22Rv1 (cell line): ENCODE measurements at regions not wholly inside any gene's neighbourhood (a gene's known extent, or its start where the extent isn't known, plus 50 kb on each side); places are given as distances from the start of the nearest gene placed in this dataset.

Source experiments
- ZFX ChIP-seq: fragments of 450-650 bp; IDR thresholded peaks from 2 replicates; pipeline ENCODE4 v1.6.1; 2017; ENCODE audit warnings: antibody characterized with exemption, borderline replicate concordance
- TF ChIP-seq, protein P1 (sequence below): fragments of 450-650 bp; IDR thresholded peaks from 2 replicates; pipeline ENCODE4 v1.5.1; 2017; ENCODE audit warnings: mild to moderate bottlenecking

DNA sequence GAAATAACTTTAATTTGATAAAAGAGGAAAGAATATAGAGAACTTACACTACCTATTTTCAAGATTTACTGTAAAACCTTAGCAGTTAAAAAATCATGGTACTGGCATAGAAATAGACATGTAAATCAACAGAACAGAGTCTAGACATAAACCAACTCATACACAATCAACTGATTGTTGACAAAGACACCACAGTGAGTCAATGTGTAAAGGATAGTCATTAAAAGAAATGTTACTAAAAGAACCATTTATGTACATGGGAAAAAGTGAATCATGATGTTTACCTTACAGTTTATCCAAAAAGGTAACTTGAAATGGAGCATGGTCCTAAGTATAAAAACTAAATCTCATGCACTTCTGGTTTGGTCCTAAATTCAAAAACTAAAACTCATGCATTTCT is 847.4 kb downstream of the IGSF11 start:
- TF ChIP-seq, protein P1, sequence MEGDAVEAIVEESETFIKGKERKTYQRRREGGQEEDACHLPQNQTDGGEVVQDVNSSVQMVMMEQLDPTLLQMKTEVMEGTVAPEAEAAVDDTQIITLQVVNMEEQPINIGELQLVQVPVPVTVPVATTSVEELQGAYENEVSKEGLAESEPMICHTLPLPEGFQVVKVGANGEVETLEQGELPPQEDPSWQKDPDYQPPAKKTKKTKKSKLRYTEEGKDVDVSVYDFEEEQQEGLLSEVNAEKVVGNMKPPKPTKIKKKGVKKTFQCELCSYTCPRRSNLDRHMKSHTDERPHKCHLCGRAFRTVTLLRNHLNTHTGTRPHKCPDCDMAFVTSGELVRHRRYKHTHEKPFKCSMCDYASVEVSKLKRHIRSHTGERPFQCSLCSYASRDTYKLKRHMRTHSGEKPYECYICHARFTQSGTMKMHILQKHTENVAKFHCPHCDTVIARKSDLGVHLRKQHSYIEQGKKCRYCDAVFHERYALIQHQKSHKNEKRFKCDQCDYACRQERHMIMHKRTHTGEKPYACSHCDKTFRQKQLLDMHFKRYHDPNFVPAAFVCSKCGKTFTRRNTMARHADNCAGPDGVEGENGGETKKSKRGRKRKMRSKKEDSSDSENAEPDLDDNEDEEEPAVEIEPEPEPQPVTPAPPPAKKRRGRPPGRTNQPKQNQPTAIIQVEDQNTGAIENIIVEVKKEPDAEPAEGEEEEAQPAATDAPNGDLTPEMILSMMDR, result no peak
- TF ChIP-seq ZFX, result no peak
